ENCODE measurements at regions not wholly inside any gene's neighbourhood (a gene's known extent, or its start where the extent isn't known, plus 50 kb on each side); places are given as distances from the start of the nearest gene placed in this dataset.
"Not testable (repeated sequence)": the region's sequence is repeated elsewhere in the genome, so short reads cannot be mapped to it uniquely, and the experiment has no call there.

GRCh38 chr13:76607866-76608265, 278.3 kb downstream of the KCTD12 start:
- DNase-seq, result no peak

- DNase-seq, result no peak
These were observed 286.1 kb downstream of the KCTD12 start for GRCh38 chr13:76600081-76600480.

GRCh38 chr13:76597868-76598267, 288.3 kb downstream of the KCTD12 start:
- no peak for DNase-seq

GRCh38 chr13:76596216-76596615, 290.0 kb downstream of the KCTD12 start:
- DNase-seq, result no peak

- DNase-seq, result no peak
These were observed 291.8 kb downstream of the KCTD12 start for GRCh38 chr13:76594435-76594834.

GRCh38 chr13:76586842-76587241, 299.4 kb downstream of the KCTD12 start:
- DNase-seq, result no peak

- DNase-seq, result no peak
These were observed 306.5 kb downstream of the KCTD12 start for GRCh38 chr13:76579701-76580100.

- DNase-seq, result not testable (repeated sequence)
These were observed 310.6 kb downstream of the KCTD12 start for GRCh38 chr13:76575634-76576033.

GRCh38 chr13:76570510-76570971, 315.7 kb downstream of the KCTD12 start:
- no peak for DNase-seq

- DNase-seq, result no peak
These were observed 329.6 kb downstream of the KCTD12 start for GRCh38 chr13:76556627-76557026.

GRCh38 chr13:76552807-76553206, 333.4 kb downstream of the KCTD12 start:
- no peak for DNase-seq

- no peak for DNase-seq
These were observed 334.0 kb downstream of the KCTD12 start for GRCh38 chr13:76552041-76552772.

GRCh38 chr13:76542176-76542575, 344.0 kb downstream of the KCTD12 start:
- DNase-seq, result no peak

GRCh38 chr13:76538004-76538403, 348.2 kb downstream of the KCTD12 start:
- DNase-seq, result no peak

GRCh38 chr13:76533251-76533650, 353.0 kb downstream of the KCTD12 start:
- no peak for DNase-seq

- no peak for DNase-seq
These were observed 359.2 kb downstream of the KCTD12 start for GRCh38 chr13:76527041-76527440.

- no peak for DNase-seq
These were observed 362.4 kb downstream of the KCTD12 start for GRCh38 chr13:76523740-76524340.

GRCh38 chr13:76522083-76522755, 364.0 kb downstream of the KCTD12 start:
- no peak for DNase-seq

GRCh38 chr13:76519685-76520084, 366.5 kb downstream of the KCTD12 start:
- no peak for DNase-seq

- no peak for DNase-seq
These were observed 369.6 kb downstream of the KCTD12 start for GRCh38 chr13:76516586-76516985.

GRCh38 chr13:76516013-76516412, 370.2 kb downstream of the KCTD12 start:
- DNase-seq, result no peak

GRCh38 chr13:76512721-76513145, 373.5 kb downstream of the KCTD12 start:
- DNase-seq, result no peak

- no peak for DNase-seq
These were observed 380.8 kb downstream of the KCTD12 start for GRCh38 chr13:76505437-76505836.

- DNase-seq, result no peak
These were observed 382.4 kb downstream of the KCTD12 start for GRCh38 chr13:76503766-76504165.
